PC-3 (cell line): ENCODE measurements at regions not wholly inside any gene's neighbourhood (a gene's known extent, or its start where the extent isn't known, plus 50 kb on each side); places are given as distances from the start of the nearest gene placed in this dataset.

ENCODE experiments used
- ATAC-seq: fragments of 200-7000 bp; cut with Tn5 transposase; 2 replicates; pipeline ENCODE4 v1.9.1; 2020; ENCODE audit warnings: mild to moderate bottlenecking, moderate library complexity
- BruUV-seq: library from RNA; stranded (reverse); fragments of 400-500 nt; replicated peaks from 2 replicates; lab custom pipeline; 2021; lab: Mats Ljungman, UMichigan
- CTCF ChIA-PET: fragments of 300-600 bp; sonication (Branson Sonifier 250); formaldehyde crosslinking; loops from one replicate; lab custom pipeline; 2022; ENCODE audit warnings: antibody characterized with exemption; lab: Charles Lee
- POLR2A ChIA-PET: fragments of 300-600 bp; sonication (Branson Sonifier 250); formaldehyde crosslinking; loops from one replicate; lab custom pipeline; 2022; ENCODE audit warnings: antibody characterized with exemption; ENCODE audit not compliant: unreplicated experiment; lab: Charles Lee
- DNase-seq: peaks from one replicate; pipeline ENCODE4 v3.0.0-alpha.2; 2015
- H2AFZ ChIP-seq: fragments of 300-600 bp; sonication (generic); 2 replicates; pipeline ENCODE4 v1.6.0; 2016; ENCODE audit warnings: antibody characterized with exemption, low read length
- H3F3A ChIP-seq: fragments of 300-600 bp; sonication (generic); one replicate; pipeline ENCODE4 v1.6.0; 2017; ENCODE audit warnings: antibody characterized with exemption, low read length, control low read depth, mild to moderate bottlenecking; ENCODE audit not compliant: unreplicated experiment
- H3K27ac ChIP-seq: fragments of 300-600 bp; sonication (generic); 2 replicates; pipeline ENCODE4 v1.5.1; 2016; ENCODE audit warnings: mild to moderate bottlenecking, low read length
- H3K27me3 ChIP-seq: fragments of 300-600 bp; sonication (generic); 2 replicates; pipeline ENCODE4 v1.6.1; 2016; ENCODE audit warnings: low read length, mixed read lengths
- H3K36me3 ChIP-seq: fragments of 300-600 bp; sonication (generic); 2 replicates; pipeline ENCODE4 v1.6.1; 2016; ENCODE audit warnings: low read depth, mixed run types, low read length, mixed read lengths
- H3K4me1 ChIP-seq: fragments of 300-600 bp; sonication (generic); 2 replicates; pipeline ENCODE4 v1.5.1; 2016; ENCODE audit warnings: low read length; ENCODE audit not compliant: insufficient read depth
- H3K4me2 ChIP-seq: fragments of 300-600 bp; sonication (generic); 2 replicates; pipeline ENCODE4 v1.6.0; 2016; ENCODE audit warnings: low read length
- H3K4me3 ChIP-seq: fragments of 300-600 bp; sonication (generic); 2 replicates; pipeline ENCODE4 v1.5.1; 2016; ENCODE audit warnings: mild to moderate bottlenecking, low read length, mixed read lengths
- H3K79me2 ChIP-seq: fragments of 300-600 bp; sonication (generic); 2 replicates; pipeline ENCODE4 v1.6.1; 2017; ENCODE audit warnings: low read length, mixed read lengths
- H3K9ac ChIP-seq: fragments of 300-600 bp; sonication (generic); 2 replicates; pipeline ENCODE4 v1.6.0; 2016; ENCODE audit warnings: mild to moderate bottlenecking, low read length
- H3K9me2 ChIP-seq: fragments of 300-600 bp; sonication (generic); replicated peaks from 2 replicates; pipeline ENCODE4 v1.6.1; 2016; ENCODE audit warnings: mixed run types, low read length, mixed read lengths
- H3K9me3 ChIP-seq: fragments of 300-600 bp; sonication (generic); 2 replicates; pipeline ENCODE4 v1.6.1; 2016; ENCODE audit warnings: low read length, mixed read lengths
- H4K20me1 ChIP-seq: fragments of 300-600 bp; sonication (generic); 2 replicates; pipeline ENCODE4 v1.6.1; 2016; ENCODE audit warnings: low read length, mixed read lengths
- EZH2 ChIP-seq: fragments of 300-600 bp; sonication (generic); IDR thresholded peaks from one replicate; pipeline ENCODE4 v1.6.1; 2017; ENCODE audit warnings: antibody characterized with exemption, mild to moderate bottlenecking, low read length; ENCODE audit not compliant: unreplicated experiment
- EZH2phosphoT487 ChIP-seq: fragments of 300-600 bp; sonication (generic); IDR thresholded peaks from 2 replicates; pipeline ENCODE4 v1.6.1; 2018; ENCODE audit warnings: mild to moderate bottlenecking, antibody characterized with exemption, low read length, borderline replicate concordance
- intact Hi-C: fragments of 100-400 bp; cut with micrococcal nuclease; formaldehyde crosslinking; loops from 2 replicates; pipeline ENCODE4 v1.9.0; 2023
- TF ChIP-seq, protein P1 (sequence below): fragments of 300-600 bp; sonication (generic); conservative IDR thresholded peaks from 2 replicates; pipeline ENCODE4 v1.5.1; 2017; ENCODE audit warnings: antibody characterized with exemption, low read depth, mild to moderate bottlenecking, low read length

DNA sequence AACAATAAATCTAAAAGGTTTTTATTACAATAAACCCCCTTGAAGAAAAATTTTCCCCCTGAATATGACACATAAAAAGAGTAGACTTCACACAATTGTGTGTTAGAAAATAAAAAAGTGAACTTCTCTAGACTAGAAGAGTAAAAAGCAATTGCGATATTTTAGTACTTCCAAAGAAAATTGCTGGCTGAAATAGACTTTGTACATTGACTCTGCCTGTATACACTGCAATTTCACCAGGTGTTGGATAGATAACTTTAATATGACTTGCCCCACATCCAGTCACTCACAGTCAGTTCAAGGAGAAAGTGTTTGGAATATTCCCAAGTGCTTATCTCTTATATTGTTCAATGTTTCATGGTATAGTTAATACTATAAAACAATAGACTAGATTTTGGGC lies 1780.1 kb upstream of the PCDH20 start:
- H4K20me1 ChIP-seq, result no peaks in the 10 kb centered on the region
- POLR2A ChIA-PET, result no interaction called here
- BruUV-seq, result no TSS peak
- CTCF ChIA-PET, result no interaction called here
- no peak overlapping the region for H3K9ac ChIP-seq
- ATAC-seq (no peak), DNase-seq (no peak)
- no peak for TF ChIP-seq EZH2
- TF ChIP-seq, protein P1, sequence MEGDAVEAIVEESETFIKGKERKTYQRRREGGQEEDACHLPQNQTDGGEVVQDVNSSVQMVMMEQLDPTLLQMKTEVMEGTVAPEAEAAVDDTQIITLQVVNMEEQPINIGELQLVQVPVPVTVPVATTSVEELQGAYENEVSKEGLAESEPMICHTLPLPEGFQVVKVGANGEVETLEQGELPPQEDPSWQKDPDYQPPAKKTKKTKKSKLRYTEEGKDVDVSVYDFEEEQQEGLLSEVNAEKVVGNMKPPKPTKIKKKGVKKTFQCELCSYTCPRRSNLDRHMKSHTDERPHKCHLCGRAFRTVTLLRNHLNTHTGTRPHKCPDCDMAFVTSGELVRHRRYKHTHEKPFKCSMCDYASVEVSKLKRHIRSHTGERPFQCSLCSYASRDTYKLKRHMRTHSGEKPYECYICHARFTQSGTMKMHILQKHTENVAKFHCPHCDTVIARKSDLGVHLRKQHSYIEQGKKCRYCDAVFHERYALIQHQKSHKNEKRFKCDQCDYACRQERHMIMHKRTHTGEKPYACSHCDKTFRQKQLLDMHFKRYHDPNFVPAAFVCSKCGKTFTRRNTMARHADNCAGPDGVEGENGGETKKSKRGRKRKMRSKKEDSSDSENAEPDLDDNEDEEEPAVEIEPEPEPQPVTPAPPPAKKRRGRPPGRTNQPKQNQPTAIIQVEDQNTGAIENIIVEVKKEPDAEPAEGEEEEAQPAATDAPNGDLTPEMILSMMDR, result no peak
- no peak for TF ChIP-seq EZH2phosphoT487
- no peaks in the 10 kb centered on the region for H3K79me2 ChIP-seq
- H3K27me3 ChIP-seq, result no peaks in the 10 kb centered on the region
- H3K4me2 ChIP-seq, result no peak overlapping the region
- no peak overlapping the region for H3K27ac ChIP-seq
- H3F3A ChIP-seq, result no peaks in the 10 kb centered on the region
- H3K4me3 ChIP-seq, result no peak overlapping the region
- no peak overlapping the region for H2AFZ ChIP-seq
- no peaks in the 10 kb centered on the region for H3K9me3 ChIP-seq
- intact Hi-C loops, result no loop called here
- no peaks in the 10 kb centered on the region for H3K4me1 ChIP-seq
- no peaks in the 10 kb centered on the region for H3K36me3 ChIP-seq
- H3K9me2 ChIP-seq, result no peaks in the 10 kb centered on the region

DNA sequence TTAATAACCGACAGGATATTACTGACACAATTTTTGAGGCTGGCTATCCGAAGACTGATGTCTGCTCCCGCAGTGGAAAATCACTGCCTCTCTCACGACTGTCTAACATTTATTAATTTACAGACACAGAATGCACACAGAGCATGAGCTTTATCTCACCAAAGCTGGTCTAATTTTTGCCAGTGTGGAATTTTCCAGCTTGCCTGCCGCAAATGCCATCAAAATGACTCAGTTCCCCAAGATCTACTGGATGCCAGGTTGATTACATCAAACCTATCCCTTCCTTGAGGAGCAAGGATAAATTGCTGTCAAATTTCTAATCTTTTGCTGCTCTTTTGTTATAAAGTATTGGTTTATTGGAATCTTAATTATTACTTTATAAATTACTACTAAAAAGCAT lies 1775.1 kb upstream of the PCDH20 start:
- H3K4me3 ChIP-seq, result no peak overlapping the region
- BruUV-seq, result no TSS peak
- no peaks in the 10 kb centered on the region for H3K27me3 ChIP-seq
- no peaks in the 10 kb centered on the region for H3K36me3 ChIP-seq
- DNase-seq, result peak; percentile 38
- ChIA-PET POLR2A (no interaction called here), CTCF (no interaction called here)
- H3K9me2 ChIP-seq, result no peaks in the 10 kb centered on the region
- H2AFZ ChIP-seq, result no peak overlapping the region
- H3K9ac ChIP-seq, result no peak overlapping the region
- H3K27ac ChIP-seq, result no peak overlapping the region
- intact Hi-C loops, result no loop called here
- no peaks in the 10 kb centered on the region for H3K4me1 ChIP-seq
- ATAC-seq, result no peak
- no peaks in the 10 kb centered on the region for H4K20me1 ChIP-seq
- TF ChIP-seq, protein P1, result no peak
- TF ChIP-seq EZH2phosphoT487 (no peak), EZH2 (no peak)
- no peaks in the 10 kb centered on the region for H3K79me2 ChIP-seq
- no peak overlapping the region for H3K4me2 ChIP-seq
- H3K9me3 ChIP-seq, result no peaks in the 10 kb centered on the region
- no peaks in the 10 kb centered on the region for H3F3A ChIP-seq

DNA sequence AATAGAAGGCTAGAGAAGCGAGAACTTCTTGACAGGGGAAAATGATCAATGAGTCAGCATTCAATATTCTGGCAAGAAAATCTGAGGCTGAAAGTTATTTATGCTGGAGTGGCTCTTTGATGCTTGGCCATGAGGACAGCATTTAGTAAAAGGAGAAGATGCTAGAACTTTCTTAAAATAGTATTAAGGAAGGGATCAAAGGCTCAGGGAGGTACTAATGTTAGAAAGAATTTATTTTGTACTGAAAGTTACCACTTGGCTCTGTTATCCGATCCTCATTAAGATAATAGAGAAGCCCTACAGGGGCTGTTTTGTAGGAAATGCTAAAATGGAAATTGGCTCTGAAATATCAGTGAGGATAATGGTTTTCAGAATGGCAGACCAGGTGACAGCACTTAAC lies 1774.6 kb upstream of the PCDH20 start:
- intact Hi-C loops, result no loop called here
- H3K4me1 ChIP-seq, result no peaks in the 10 kb centered on the region
- H3K9me2 ChIP-seq, result no peaks in the 10 kb centered on the region
- H3K4me3 ChIP-seq, result no peak overlapping the region
- BruUV-seq, result no TSS peak
- TF ChIP-seq, protein P1, result no peak
- TF ChIP-seq EZH2phosphoT487 (no peak), EZH2 (no peak)
- H3K27ac ChIP-seq, result no peak overlapping the region
- H3F3A ChIP-seq, result no peaks in the 10 kb centered on the region
- ChIA-PET POLR2A (no interaction called here), CTCF (no interaction called here)
- H3K79me2 ChIP-seq, result no peaks in the 10 kb centered on the region
- no peak overlapping the region for H3K4me2 ChIP-seq
- H3K36me3 ChIP-seq, result no peaks in the 10 kb centered on the region
- H2AFZ ChIP-seq, result no peak overlapping the region
- DNase-seq (no peak), ATAC-seq (no peak)
- H3K27me3 ChIP-seq, result no peaks in the 10 kb centered on the region
- no peaks in the 10 kb centered on the region for H3K9me3 ChIP-seq
- no peaks in the 10 kb centered on the region for H4K20me1 ChIP-seq
- H3K9ac ChIP-seq, result no peak overlapping the region
